IPS-NIHi11 (cell line): ENCODE measurements at regions not wholly inside any gene's neighbourhood (a gene's known extent, or its start where the extent isn't known, plus 50 kb on each side); places are given as distances from the start of the nearest gene placed in this dataset.
"Not testable (repeated sequence)": the region's sequence is repeated elsewhere in the genome, so short reads cannot be mapped to it uniquely, and the experiment has no call there.

Experiments used
- DNase-seq: peaks from one replicate; pipeline ENCODE4 v3.0.0; 2012; ENCODE audit warnings: mixed read lengths, low spot score

- no peak for DNase-seq
These were observed 158.6 kb downstream of the SAMD5 start for GRCh38 chr6:147667082-147667481.

GRCh38 chr6:147674099-147674498 lies 165.6 kb downstream of the SAMD5 start:
- DNase-seq: no peak

GRCh38 chr6:147674794-147675193 lies 166.3 kb downstream of the SAMD5 start:
- DNase-seq: no peak

GRCh38 chr6:147675281-147675680 lies 166.8 kb downstream of the SAMD5 start:
- DNase-seq: no peak

- no peak for DNase-seq
These were observed 168.2 kb downstream of the SAMD5 start for GRCh38 chr6:147676495-147677199.

- DNase-seq: no peak
These were observed 169.2 kb downstream of the SAMD5 start for GRCh38 chr6:147677647-147678046.

GRCh38 chr6:147678253-147678652 lies 169.8 kb downstream of the SAMD5 start:
- no peak for DNase-seq

- no peak for DNase-seq
These were observed 176.4 kb downstream of the SAMD5 start for GRCh38 chr6:147684906-147685305.

- DNase-seq: no peak
These were observed 180.9 kb downstream of the SAMD5 start for GRCh38 chr6:147689398-147689797.

- no peak for DNase-seq
These were observed 183.0 kb downstream of the SAMD5 start for GRCh38 chr6:147691446-147691845.

- DNase-seq: no peak
These were observed 184.7 kb downstream of the SAMD5 start for GRCh38 chr6:147693181-147693580.

- DNase-seq: not testable (repeated sequence)
These were observed 186.1 kb downstream of the SAMD5 start for GRCh38 chr6:147694556-147694955.

GRCh38 chr6:147695819-147696218 lies 187.3 kb downstream of the SAMD5 start:
- DNase-seq: no peak

GRCh38 chr6:147699140-147699539 lies 190.7 kb downstream of the SAMD5 start:
- DNase-seq: no peak

- DNase-seq: no peak
These were observed 191.1 kb downstream of the SAMD5 start for GRCh38 chr6:147699637-147700036.

GRCh38 chr6:147700436-147701209 lies 192.1 kb downstream of the SAMD5 start:
- DNase-seq: no peak

GRCh38 chr6:147704691-147705090 lies 196.2 kb downstream of the SAMD5 start:
- no peak for DNase-seq

GRCh38 chr6:147707524-147707923 lies 199.0 kb downstream of the SAMD5 start:
- no peak for DNase-seq

GRCh38 chr6:147708170-147708569 lies 199.7 kb downstream of the SAMD5 start:
- no peak for DNase-seq

- DNase-seq: no peak
These were observed 201.1 kb downstream of the SAMD5 start for GRCh38 chr6:147709396-147710272.

GRCh38 chr6:147710890-147711289 lies 202.4 kb downstream of the SAMD5 start:
- DNase-seq: no peak

GRCh38 chr6:147711476-147711875 lies 203.0 kb downstream of the SAMD5 start:
- no peak for DNase-seq

GRCh38 chr6:147712841-147713240 lies 204.4 kb downstream of the SAMD5 start:
- no peak for DNase-seq
